ENCODE measurements at regions not wholly inside any gene's neighbourhood (a gene's known extent, or its start where the extent isn't known, plus 50 kb on each side); places are given as distances from the start of the nearest gene placed in this dataset.

DNA sequence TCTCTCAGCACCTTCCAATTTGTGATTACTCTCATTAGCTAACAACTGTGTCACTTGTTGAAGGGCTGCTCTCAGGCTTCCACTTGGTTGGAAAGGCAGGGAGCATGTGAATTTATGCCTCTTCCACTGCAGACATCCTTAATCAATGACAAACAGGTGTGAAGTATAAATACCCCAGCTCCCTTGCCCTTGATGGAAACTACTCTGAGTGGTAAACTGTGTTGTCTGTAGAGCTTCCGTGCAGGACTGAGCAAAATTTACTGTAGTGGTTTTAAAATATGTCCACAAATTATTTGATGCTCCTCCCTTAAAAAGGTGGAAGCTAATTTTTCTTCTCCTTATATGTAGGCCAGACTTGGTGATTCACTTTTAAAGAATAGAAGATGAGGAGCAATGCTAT is 253.0 kb upstream of the TBX18 start:
- intact Hi-C loops (cut with DNase I, micrococcal nuclease) = no loop called here
- no peak for DNase-seq
- Mint-ChIP-seq H3K27ac (no peak overlapping the region), H3K4me1 (ENCODE audit: low read depth) (no peaks in the 10 kb centered on the region), H3K36me3 (ENCODE audit: low read depth) (no peaks in the 10 kb centered on the region), H3K4me3 (no peak overlapping the region), H3K27me3 (no peaks in the 10 kb centered on the region), H3K9me3 (peaks cover 6% of the 10 kb centered on the region)
- Histone ChIP-seq H3K9me3 (ENCODE audit: control insufficient read depth in 1 of 2, insufficient read depth in 1 of 2, low read length in 2 of 2) (no peaks in the 10 kb centered on the region), H3K4me1 (ENCODE audit: insufficient read depth, low read length) (no peaks in the 10 kb centered on the region), H3K4me3 (ENCODE audit: low read length) (no peak overlapping the region), H3K36me3 (ENCODE audit: insufficient read depth, low read length) (no peaks in the 10 kb centered on the region), H3K27ac (ENCODE audit: low read depth in 1 of 2, low read length in 2 of 2) (no peak overlapping the region), H3K27me3 (ENCODE audit: control insufficient read depth in 1 of 2, insufficient read depth in 2 of 2, low read length in 2 of 2) (no peaks in the 10 kb centered on the region)
- CTCF ChIA-PET = no interaction called here
- POLR2A ChIA-PET = no interaction called here
- no peak for TF ChIP-seq CTCF (IDR thresholded peaks at IDR 0.05)
- no peak for ATAC-seq (ENCODE audit: poor library complexity)

DNA sequence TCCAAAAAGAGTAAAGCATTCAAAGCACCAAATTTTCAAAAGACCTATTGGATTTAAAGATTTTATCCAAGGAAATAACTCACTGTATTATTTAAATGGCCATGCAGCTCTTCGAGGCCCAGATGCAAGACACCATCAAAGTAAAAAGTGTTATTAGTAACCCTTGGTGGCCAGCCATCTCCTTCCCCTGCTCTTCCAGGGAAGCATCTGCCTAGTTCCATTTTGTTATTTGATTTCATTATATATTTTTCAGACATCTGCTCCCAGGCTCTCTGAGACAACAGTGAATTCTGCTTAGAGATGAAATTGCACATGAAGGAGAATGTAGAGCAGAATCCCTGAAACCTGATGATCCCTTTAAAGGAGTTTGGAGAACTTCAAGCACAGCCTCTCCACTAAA is 252.3 kb upstream of the TBX18 start:
- no peaks in the 10 kb centered on the region for H3K27me3 Mint-ChIP-seq
- no peak overlapping the region for H3K27ac ChIP-seq (ENCODE audit: low read depth in 1 of 2, low read length in 2 of 2)
- H3K4me1 Mint-ChIP-seq (ENCODE audit: low read depth) = no peaks in the 10 kb centered on the region
- no peaks in the 10 kb centered on the region for H3K4me1 ChIP-seq (ENCODE audit: insufficient read depth, low read length)
- no peaks in the 10 kb centered on the region for H3K36me3 ChIP-seq (ENCODE audit: insufficient read depth, low read length)
- POLR2A ChIA-PET = no interaction called here
- intact Hi-C loops (cut with DNase I, micrococcal nuclease) = no loop called here
- H3K27me3 ChIP-seq (ENCODE audit: control insufficient read depth in 1 of 2, insufficient read depth in 2 of 2, low read length in 2 of 2) = no peaks in the 10 kb centered on the region
- no peaks in the 10 kb centered on the region for H3K36me3 Mint-ChIP-seq (ENCODE audit: low read depth)
- CTCF ChIA-PET = no interaction called here
- no peaks in the 10 kb centered on the region for H3K9me3 ChIP-seq (ENCODE audit: control insufficient read depth in 1 of 2, insufficient read depth in 1 of 2, low read length in 2 of 2)
- TF ChIP-seq CTCF (IDR thresholded peaks at IDR 0.05) = no peak
- no peak overlapping the region for H3K27ac Mint-ChIP-seq
- H3K9me3 Mint-ChIP-seq = peaks cover 6% of the 10 kb centered on the region
- H3K4me3 Mint-ChIP-seq = no peak overlapping the region
- DNase-seq = no peak
- ATAC-seq (ENCODE audit: poor library complexity) = no peak
- H3K4me3 ChIP-seq (ENCODE audit: low read length) = no peak overlapping the region

DNA sequence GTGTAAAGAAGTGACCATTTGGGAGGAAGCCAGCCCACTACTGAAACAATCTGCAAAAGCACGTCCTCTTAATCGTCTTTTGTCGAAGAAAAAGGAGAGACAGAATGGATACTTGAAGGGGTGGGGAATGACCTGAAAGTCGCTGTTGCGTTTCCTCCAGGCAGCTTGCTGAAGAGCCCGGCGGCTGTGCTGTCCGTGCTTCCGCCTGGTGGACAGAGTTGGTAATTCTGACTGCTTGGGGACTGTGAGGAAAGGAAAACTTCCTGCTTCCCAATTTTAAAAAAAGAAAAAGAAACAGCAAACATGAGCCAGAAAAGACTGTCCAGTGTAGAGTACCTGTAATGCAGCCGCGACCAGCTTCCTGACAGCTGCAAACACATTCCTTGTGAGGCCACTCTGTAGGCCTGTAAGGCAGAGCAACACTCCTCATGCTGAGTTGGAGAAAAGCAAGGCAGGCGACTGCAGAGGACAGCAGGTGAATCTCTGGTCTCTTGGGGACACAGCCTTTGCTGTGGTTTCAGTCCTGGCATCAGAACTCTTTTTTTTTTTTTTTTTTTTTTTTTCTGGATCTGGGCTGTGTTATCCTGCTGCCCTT is 251.1 kb upstream of the TBX18 start:
- Histone ChIP-seq H3K9me3 (ENCODE audit: control insufficient read depth in 1 of 2, insufficient read depth in 1 of 2, low read length in 2 of 2) (no peaks in the 10 kb centered on the region), H3K4me1 (ENCODE audit: insufficient read depth, low read length) (no peaks in the 10 kb centered on the region), H3K4me3 (ENCODE audit: low read length) (no peak overlapping the region), H3K27me3 (ENCODE audit: control insufficient read depth in 1 of 2, insufficient read depth in 2 of 2, low read length in 2 of 2) (peaks cover 0 to 3% of the 10 kb centered on the region in 2 experiments), H3K36me3 (ENCODE audit: insufficient read depth, low read length) (no peaks in the 10 kb centered on the region), H3K27ac (ENCODE audit: low read depth in 1 of 2, low read length in 2 of 2) (no peak overlapping the region)
- Mint-ChIP-seq H3K9me3 (peaks cover 8% of the 10 kb centered on the region), H3K4me1 (ENCODE audit: low read depth) (no peaks in the 10 kb centered on the region), H3K36me3 (ENCODE audit: low read depth) (no peaks in the 10 kb centered on the region), H3K4me3 (no peak overlapping the region), H3K27ac (no peak overlapping the region), H3K27me3 (no peaks in the 10 kb centered on the region)
- intact Hi-C loops (cut with DNase I, micrococcal nuclease) = no loop called here
- no peak for DNase-seq
- TF ChIP-seq CTCF (IDR thresholded peaks at IDR 0.05) = no peak
- ATAC-seq (ENCODE audit: poor library complexity) = no peak
- ChIA-PET POLR2A (no interaction called here), CTCF (no interaction called here)

Measured in CD4-positive, alpha-beta T cell (primary cell).